OCI-LY7 (cell line): ENCODE measurements at regions not wholly inside any gene's neighbourhood (a gene's known extent, or its start where the extent isn't known, plus 50 kb on each side); places are given as distances from the start of the nearest gene placed in this dataset.
"Not testable (repeated sequence)": the region's sequence is repeated elsewhere in the genome, so short reads cannot be mapped to it uniquely, and the experiment has no call there.

Source experiments
- BruUV-seq: library from RNA; stranded (reverse); fragments of 400-500 nt; replicated peaks from 2 replicates; lab custom pipeline; 2021; lab: Mats Ljungman, UMichigan
- CTCF ChIA-PET: fragments of 300-600 bp; sonication (Branson Sonifier 250); formaldehyde crosslinking; loops from one replicate; lab custom pipeline; 2022; ENCODE audit warnings: antibody characterized with exemption; ENCODE audit not compliant: unreplicated experiment; lab: Charles Lee
- POLR2A ChIA-PET: fragments of 300-600 bp; sonication (Branson Sonifier 250); formaldehyde crosslinking; loops from one replicate; lab custom pipeline; 2022; ENCODE audit warnings: antibody characterized with exemption; lab: Charles Lee
- DNase-seq: peaks from one replicate; pipeline ENCODE4 v3.0.0-alpha.2; 2015; ENCODE audit warnings: low spot score
- H2AFZ ChIP-seq: fragments of 200-600 bp; sonication (generic), shearing (Covaris generic); 2 replicates; pipeline ENCODE4 v1.6.1; 2014; ENCODE audit warnings: mild to moderate bottlenecking, antibody characterized with exemption, low read length, moderate library complexity
- H3K27ac ChIP-seq: fragments of 200-600 bp; sonication (generic); 2 replicates; pipeline ENCODE4 v1.5.1; 2014; ENCODE audit warnings: mixed run types, low read depth, mild to moderate bottlenecking, moderate library complexity, low read length, inconsistent platforms; ENCODE audit not compliant: poor library complexity, severe bottlenecking
- H3K36me3 ChIP-seq: fragments of 200-600 bp; sonication (generic); 2 replicates; pipeline ENCODE4 v1.6.1; 2014; ENCODE audit warnings: mild to moderate bottlenecking, antibody characterized with exemption, low read length, moderate library complexity, mixed read lengths; ENCODE audit not compliant: insufficient read depth
- H3K4me1 ChIP-seq: fragments of 200-600 bp; sonication (generic); 2 replicates; pipeline ENCODE4 v1.5.1; 2014; ENCODE audit warnings: mild to moderate bottlenecking, low read length; ENCODE audit not compliant: insufficient read depth, poor library complexity, severe bottlenecking
- H3K4me2 ChIP-seq: fragments of 200-600 bp; sonication (generic); 2 replicates; pipeline ENCODE4 v1.6.1; 2014; ENCODE audit warnings: mild to moderate bottlenecking, low read length
- H3K4me3 ChIP-seq: fragments of 200-600 bp; sonication (generic); 2 replicates; pipeline ENCODE4 v1.5.1; 2014; ENCODE audit warnings: mild to moderate bottlenecking, low read depth, low read length; ENCODE audit not compliant: poor library complexity, severe bottlenecking
- H3K79me2 ChIP-seq: fragments of 200-600 bp; sonication (generic); 2 replicates; pipeline ENCODE4 v1.6.1; 2016; ENCODE audit warnings: low read depth, mild to moderate bottlenecking, low read length, moderate library complexity, mixed read lengths; ENCODE audit not compliant: insufficient read depth
- H3K9me2 ChIP-seq: fragments of 200-600 bp; sonication (generic); 2 replicates; pipeline ENCODE4 v1.6.1; 2016; ENCODE audit warnings: mild to moderate bottlenecking, low read length, mixed read lengths; ENCODE audit not compliant: insufficient read depth
- H3K9me3 ChIP-seq: fragments of 200-600 bp; sonication (generic); 2 replicates; pipeline ENCODE4 v1.6.1; 2014; ENCODE audit warnings: mild to moderate bottlenecking, mixed run types, low read length, mixed read lengths
- H4K20me1 ChIP-seq: fragments of 200-600 bp; sonication (generic); 2 replicates; pipeline ENCODE4 v1.6.1; 2014; ENCODE audit warnings: mild to moderate bottlenecking, antibody characterized with exemption, low read length, moderate library complexity, mixed read lengths; ENCODE audit not compliant: insufficient read depth
- CTCF ChIP-seq: fragments of 200-600 bp; sonication (generic); conservative IDR thresholded peaks from 2 replicates; pipeline ENCODE4 v1.5.1; 2014; ENCODE audit warnings: mild to moderate bottlenecking, antibody characterized with exemption, low read length, moderate library complexity, mixed read lengths
- EZH2phosphoT487 ChIP-seq: fragments of 200-600 bp; sonication (generic); IDR thresholded peaks from 2 replicates; pipeline ENCODE4 v1.6.1; 2018; ENCODE audit warnings: low read depth, borderline replicate concordance, mild to moderate bottlenecking, mixed run types, antibody characterized with exemption, low read length, moderate library complexity, mixed read lengths
- intact Hi-C: fragments of 100-400 bp; cut with micrococcal nuclease; formaldehyde crosslinking; loops from one replicate; pipeline ENCODE4 v1.10.0; 2022; ENCODE audit not compliant: unreplicated experiment

- CTCF ChIA-PET, result no interaction called here
- Histone ChIP-seq H3K4me3 (no peak overlapping the region), H3K9me3 (no peaks in the 10 kb centered on the region), H4K20me1 (no peaks in the 10 kb centered on the region), H3K79me2 (no peaks in the 10 kb centered on the region), H2AFZ (no peak overlapping the region), H3K4me2 (no peak overlapping the region), H3K36me3 (no peaks in the 10 kb centered on the region), H3K4me1 (no peaks in the 10 kb centered on the region), H3K27ac (no peak overlapping the region), H3K9me2 (no peaks in the 10 kb centered on the region)
- no TSS peak for BruUV-seq
- POLR2A ChIA-PET, result no interaction called here
- no peak for DNase-seq
- intact Hi-C loops, result no loop called here
- TF ChIP-seq EZH2phosphoT487, result no peak
- no peak for TF ChIP-seq CTCF
These were observed 1077.1 kb downstream of the UQCRFS1 start for GRCh38 chr19:28135825-28136224.

- Histone ChIP-seq H2AFZ (no peak overlapping the region), H4K20me1 (no peaks in the 10 kb centered on the region), H3K4me1 (no peaks in the 10 kb centered on the region), H3K27ac (no peak overlapping the region), H3K9me3 (no peaks in the 10 kb centered on the region), H3K79me2 (no peaks in the 10 kb centered on the region), H3K36me3 (no peaks in the 10 kb centered on the region), H3K4me3 (no peak overlapping the region), H3K9me2 (no peaks in the 10 kb centered on the region), H3K4me2 (no peak overlapping the region)
- ChIA-PET CTCF (interaction anchor here (0.5 kb wide), 1 partner anchor 28 kb away, joined by 3 read pairs; no protein-coding TSS in a partner anchor), POLR2A (no interaction called here)
- no TSS peak for BruUV-seq
- TF ChIP-seq CTCF (no peak), EZH2phosphoT487 (no peak)
- intact Hi-C loops, result no loop called here
- DNase-seq, result no peak
These were observed 1078.6 kb downstream of the UQCRFS1 start for GRCh38 chr19:28134311-28134710.

DNA sequence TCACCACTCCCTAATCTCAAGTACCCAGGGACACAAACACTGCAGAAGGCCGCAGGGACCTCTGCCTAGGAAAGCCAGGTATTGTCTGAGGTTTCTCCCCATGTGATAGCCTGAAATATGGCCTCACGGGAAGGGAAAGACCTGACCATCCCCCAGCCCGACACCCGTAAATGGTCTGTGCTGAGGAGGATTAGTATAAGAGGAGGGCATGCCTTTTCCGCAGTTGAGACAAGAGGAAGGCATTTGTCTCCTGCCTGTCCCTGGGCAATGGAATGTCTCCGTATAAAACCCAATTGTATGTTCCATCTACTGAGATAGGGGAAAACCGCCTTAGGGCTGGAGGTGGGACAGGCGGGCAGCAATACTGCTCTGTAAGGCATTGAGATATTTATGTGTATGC lies 1082.1 kb downstream of the UQCRFS1 start:
- H3K4me1 ChIP-seq, H3K9me2 ChIP-seq, H3K9me3 ChIP-seq, H3K36me3 ChIP-seq, intact Hi-C loops, H3K4me3 ChIP-seq, H4K20me1 ChIP-seq, H2AFZ ChIP-seq, CTCF ChIA-PET, DNase-seq, BruUV-seq, POLR2A ChIA-PET, H3K4me2 ChIP-seq, H3K27ac ChIP-seq, H3K79me2 ChIP-seq: not testable (repeated sequence)
